GM12878 (cell line): ENCODE measurements at regions not wholly inside any gene's neighbourhood (a gene's known extent, or its start where the extent isn't known, plus 50 kb on each side); places are given as distances from the start of the nearest gene placed in this dataset.

ENCODE experiments used
- ATAC-seq: fragments of 200-7000 bp; cut with Tn5 transposase; 3 replicates; pipeline ENCODE4 v1.9.1; 2020; ENCODE audit warnings: mild to moderate bottlenecking, moderate library complexity
- BruUV-seq: library from RNA; stranded (reverse); fragments of 400-500 nt; replicated peaks from 2 replicates; lab custom pipeline; 2021; lab: Mats Ljungman, UMichigan
- CTCF ChIA-PET: fragments of 300-600 bp; sonication (Branson Sonifier 250); formaldehyde crosslinking; extraction: SDS; loops from one replicate; lab custom pipeline; 2021; ENCODE audit warnings: inconsistent platforms; lab: Yijun Ruan, JAX
- POLR2A ChIA-PET: fragments of 350-600 bp; formaldehyde crosslinking; extraction: SDS; loops from one replicate; lab custom pipeline; 2021; ENCODE audit warnings: inconsistent platforms; lab: Charles Lee
- RAD21 ChIA-PET: fragments of 300-600 bp; sonication (Branson Sonifier 250); formaldehyde crosslinking; loops from one replicate; lab custom pipeline; 2023; ENCODE audit warnings: antibody characterized with exemption; ENCODE audit not compliant: unreplicated experiment; lab: Charles Lee
- SMC1A ChIA-PET: fragments of 300-600 bp; sonication (Branson Sonifier 250); formaldehyde crosslinking; loops from one replicate; lab custom pipeline; 2023; ENCODE audit not compliant: unreplicated experiment, uncharacterized antibody; lab: Charles Lee
- DNase-seq: peaks from one replicate; pipeline ENCODE4 v3.0.0-alpha.2; 2011; ENCODE audit warnings: low read depth, low spot score
- FAIRE-seq: peaks from 3 replicates; lab custom pipeline; 2011; peaks lifted over from hg19 to GRCh38; lab: Jason Lieb, UNC
- H2AFZ ChIP-seq: 2 replicates; pipeline ENCODE4 v1.6.0; 2011; ENCODE audit warnings: low read depth, low read length, control low read depth; ENCODE audit not compliant: control insufficient read depth
- H3K27ac ChIP-seq: 2 replicates; pipeline ENCODE4 v1.5.1; 2011; ENCODE audit warnings: control low read depth; ENCODE audit not compliant: control insufficient read depth, insufficient read depth
- H3K27me3 ChIP-seq, 2 experiments: replicated peaks in 1 of 2; 2 replicates each; pipeline versions ENCODE4 v1.6.0 to v1.6.1; 2011; ENCODE audit warnings: low read length in 1 of 2; ENCODE audit not compliant: control insufficient read depth in 2 of 2, insufficient read depth in 2 of 2
- H3K36me3 ChIP-seq, 2 experiments: 2 replicates each; pipeline ENCODE4 v1.5.1; 2011; ENCODE audit warnings: low read length in 1 of 2; ENCODE audit not compliant: control insufficient read depth in 2 of 2, insufficient read depth in 2 of 2
- H3K4me1 ChIP-seq: 2 replicates; pipeline ENCODE4 v1.6.1; 2011; ENCODE audit warnings: mild to moderate bottlenecking, low read length, moderate library complexity, mixed read lengths; ENCODE audit not compliant: control insufficient read depth, insufficient read depth
- H3K4me2 ChIP-seq: 2 replicates; pipeline ENCODE4 v1.6.0; 2011; ENCODE audit warnings: control low read depth; ENCODE audit not compliant: control insufficient read depth, insufficient read depth
- H3K4me3 ChIP-seq: fragments of 200-600 bp; sonication (generic); 2 replicates; pipeline ENCODE4 v1.5.1; 2016
- H3K79me2 ChIP-seq: 2 replicates; pipeline ENCODE4 v1.6.0; 2011; ENCODE audit warnings: low read length; ENCODE audit not compliant: control insufficient read depth, insufficient read depth
- H3K9ac ChIP-seq: 2 replicates; pipeline ENCODE4 v1.8.0; 2011; ENCODE audit warnings: low read length, control low read depth, mixed read lengths; ENCODE audit not compliant: control insufficient read depth, insufficient read depth
- H3K9me3 ChIP-seq: replicated peaks from 3 replicates; pipeline ENCODE4 v1.5.1; 2011; ENCODE audit warnings: mild to moderate bottlenecking, low read length; ENCODE audit not compliant: control insufficient read depth, insufficient read depth
- H4K20me1 ChIP-seq: 2 replicates; pipeline ENCODE4 v1.6.0; 2011; ENCODE audit not compliant: control insufficient read depth, insufficient read depth
- BCL11A ChIP-seq: IDR thresholded peaks from 2 replicates; pipeline ENCODE4 v1.6.1; 2011; ENCODE audit warnings: low read depth, low read length
- CBX3 ChIP-seq: fragments of 200-600 bp; sonication (generic); IDR thresholded peaks from 2 replicates; pipeline ENCODE4 v1.6.1; 2016; ENCODE audit warnings: low read depth, borderline replicate concordance
- CBX5 ChIP-seq: sonication (generic); IDR thresholded peaks from 2 replicates; pipeline ENCODE4 v1.6.1; 2016; ENCODE audit warnings: low read depth, moderate library complexity, mild to moderate bottlenecking, inconsistent platforms
- IKZF2 ChIP-seq, 2 experiments: fragments of 450-650 bp; IDR thresholded peaks; 2 replicates each; pipeline ENCODE4 v1.6.1; 2017; ENCODE audit warnings: mild to moderate bottlenecking in 2 of 2, moderate library complexity in 2 of 2
- LARP7 ChIP-seq: fragments of 450-650 bp; IDR thresholded peaks from 2 replicates; pipeline ENCODE4 v1.6.1; 2017; ENCODE audit warnings: mild to moderate bottlenecking
- SIX5 ChIP-seq: IDR thresholded peaks from 2 replicates; pipeline ENCODE4 v1.6.1; 2011; ENCODE audit warnings: mild to moderate bottlenecking, low read depth, low read length, moderate library complexity; ENCODE audit not compliant: severe bottlenecking
- STAT3 ChIP-seq: IDR thresholded peaks from 2 replicates; pipeline ENCODE4 v1.6.1; 2011; ENCODE audit warnings: low read depth, low read length, improper control_type of control experiment
- SUPT20H ChIP-seq: IDR thresholded peaks from 2 replicates; pipeline ENCODE4 v1.6.1; 2011; ENCODE audit warnings: low read depth, mild to moderate bottlenecking, low read length, moderate library complexity, borderline replicate concordance; ENCODE audit not compliant: control insufficient read depth
- TARDBP ChIP-seq: IDR thresholded peaks from 2 replicates; pipeline ENCODE4 v1.6.1; 2016; ENCODE audit warnings: borderline replicate concordance
- ZNF24 ChIP-seq: fragments of 450-650 bp; IDR thresholded peaks from 2 replicates; pipeline ENCODE4 v1.6.1; 2017; ENCODE audit warnings: antibody characterized with exemption, mild to moderate bottlenecking
- ZSCAN29 ChIP-seq: fragments of 450-650 bp; IDR thresholded peaks from 2 replicates; pipeline ENCODE4 v1.6.1; 2017; ENCODE audit warnings: mild to moderate bottlenecking, moderate library complexity
- WGBS: methylation state at CpG from one replicate; pipeline ENCODE4 v1.1.6; 2016; ENCODE audit warnings: low lambda C conversion rate; ENCODE audit not compliant: insufficient replicate concordance, insufficient coverage; ENCODE audit errors: missing lambda C conversion rate; 5-methylcytosine and 5-hydroxymethylcytosine counted together
- in situ Hi-C: fragments of 300-500 bp; cut with MboI; formaldehyde crosslinking; loops from 9 replicates; pipeline ENCODE4 v1.14.3; 2018; ENCODE audit warnings: mixed read lengths
- intact Hi-C: fragments of 100-400 bp; cut with micrococcal nuclease; formaldehyde crosslinking; loops from one replicate; pipeline ENCODE4 v1.14.2; 2022; ENCODE audit not compliant: unreplicated experiment
- TF ChIP-seq, protein P1 (sequence below): IDR thresholded peaks from 2 replicates; pipeline ENCODE4 v1.6.1; 2011; ENCODE audit warnings: borderline replicate concordance, low read depth, mild to moderate bottlenecking, moderate library complexity, low read length; ENCODE audit not compliant: insufficient read depth, poor library complexity, severe bottlenecking
- TF ChIP-seq, protein P2 (sequence below): fragments of 450-650 bp; IDR thresholded peaks from 2 replicates; pipeline ENCODE4 v1.6.1; 2017; ENCODE audit warnings: antibody characterized with exemption, mild to moderate bottlenecking, moderate library complexity
- TF ChIP-seq, protein P3 (sequence below): IDR thresholded peaks from 2 replicates; pipeline ENCODE4 v1.6.1; 2012; ENCODE audit warnings: improper control_type of control experiment, low read depth, low read length; ENCODE audit not compliant: insufficient replicate concordance

- Histone ChIP-seq H3K4me1 (no peaks in the 10 kb centered on the region), H3K4me2 (no peak overlapping the region), H3K36me3 (no peaks in the 10 kb centered on the region), H3K4me3 (no peak overlapping the region), H4K20me1 (no peaks in the 10 kb centered on the region), H3K79me2 (no peaks in the 10 kb centered on the region), H3K27ac (no peak overlapping the region), H2AFZ (no peak overlapping the region), H3K27me3 (peaks cover 0 to 3% of the 10 kb centered on the region in 2 experiments; a peak in 2 of 4 replicates), H3K9ac (no peak overlapping the region), H3K9me3 (no peaks in the 10 kb centered on the region)
- RAD21 ChIA-PET = no interaction called here
- no peak for ATAC-seq
- intact Hi-C loops (no loop called here), in situ Hi-C loops (no loop called here)
- no peak for DNase-seq
- no peak for TF ChIP-seq TARDBP
- TF ChIP-seq LARP7 = no peak
- TF ChIP-seq IKZF2 (IDR thresholded peaks at IDR 0.05) = no peak
- no peak for TF ChIP-seq SIX5
- TF ChIP-seq, protein P1, sequence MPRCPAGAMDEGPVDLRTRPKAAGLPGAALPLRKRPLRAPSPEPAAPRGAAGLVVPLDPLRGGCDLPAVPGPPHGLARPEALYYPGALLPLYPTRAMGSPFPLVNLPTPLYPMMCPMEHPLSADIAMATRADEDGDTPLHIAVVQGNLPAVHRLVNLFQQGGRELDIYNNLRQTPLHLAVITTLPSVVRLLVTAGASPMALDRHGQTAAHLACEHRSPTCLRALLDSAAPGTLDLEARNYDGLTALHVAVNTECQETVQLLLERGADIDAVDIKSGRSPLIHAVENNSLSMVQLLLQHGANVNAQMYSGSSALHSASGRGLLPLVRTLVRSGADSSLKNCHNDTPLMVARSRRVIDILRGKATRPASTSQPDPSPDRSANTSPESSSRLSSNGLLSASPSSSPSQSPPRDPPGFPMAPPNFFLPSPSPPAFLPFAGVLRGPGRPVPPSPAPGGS = no peak
- no peak for TF ChIP-seq ZSCAN29
- no peak for TF ChIP-seq SUPT20H
- no peak for TF ChIP-seq STAT3
- TF ChIP-seq, protein P2, sequence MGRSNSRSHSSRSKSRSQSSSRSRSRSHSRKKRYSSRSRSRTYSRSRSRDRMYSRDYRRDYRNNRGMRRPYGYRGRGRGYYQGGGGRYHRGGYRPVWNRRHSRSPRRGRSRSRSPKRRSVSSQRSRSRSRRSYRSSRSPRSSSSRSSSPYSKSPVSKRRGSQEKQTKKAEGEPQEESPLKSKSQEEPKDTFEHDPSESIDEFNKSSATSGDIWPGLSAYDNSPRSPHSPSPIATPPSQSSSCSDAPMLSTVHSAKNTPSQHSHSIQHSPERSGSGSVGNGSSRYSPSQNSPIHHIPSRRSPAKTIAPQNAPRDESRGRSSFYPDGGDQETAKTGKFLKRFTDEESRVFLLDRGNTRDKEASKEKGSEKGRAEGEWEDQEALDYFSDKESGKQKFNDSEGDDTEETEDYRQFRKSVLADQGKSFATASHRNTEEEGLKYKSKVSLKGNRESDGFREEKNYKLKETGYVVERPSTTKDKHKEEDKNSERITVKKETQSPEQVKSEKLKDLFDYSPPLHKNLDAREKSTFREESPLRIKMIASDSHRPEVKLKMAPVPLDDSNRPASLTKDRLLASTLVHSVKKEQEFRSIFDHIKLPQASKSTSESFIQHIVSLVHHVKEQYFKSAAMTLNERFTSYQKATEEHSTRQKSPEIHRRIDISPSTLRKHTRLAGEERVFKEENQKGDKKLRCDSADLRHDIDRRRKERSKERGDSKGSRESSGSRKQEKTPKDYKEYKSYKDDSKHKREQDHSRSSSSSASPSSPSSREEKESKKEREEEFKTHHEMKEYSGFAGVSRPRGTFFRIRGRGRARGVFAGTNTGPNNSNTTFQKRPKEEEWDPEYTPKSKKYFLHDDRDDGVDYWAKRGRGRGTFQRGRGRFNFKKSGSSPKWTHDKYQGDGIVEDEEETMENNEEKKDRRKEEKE = no peak
- TF ChIP-seq CBX3 = no peak
- TF ChIP-seq, protein P3, sequence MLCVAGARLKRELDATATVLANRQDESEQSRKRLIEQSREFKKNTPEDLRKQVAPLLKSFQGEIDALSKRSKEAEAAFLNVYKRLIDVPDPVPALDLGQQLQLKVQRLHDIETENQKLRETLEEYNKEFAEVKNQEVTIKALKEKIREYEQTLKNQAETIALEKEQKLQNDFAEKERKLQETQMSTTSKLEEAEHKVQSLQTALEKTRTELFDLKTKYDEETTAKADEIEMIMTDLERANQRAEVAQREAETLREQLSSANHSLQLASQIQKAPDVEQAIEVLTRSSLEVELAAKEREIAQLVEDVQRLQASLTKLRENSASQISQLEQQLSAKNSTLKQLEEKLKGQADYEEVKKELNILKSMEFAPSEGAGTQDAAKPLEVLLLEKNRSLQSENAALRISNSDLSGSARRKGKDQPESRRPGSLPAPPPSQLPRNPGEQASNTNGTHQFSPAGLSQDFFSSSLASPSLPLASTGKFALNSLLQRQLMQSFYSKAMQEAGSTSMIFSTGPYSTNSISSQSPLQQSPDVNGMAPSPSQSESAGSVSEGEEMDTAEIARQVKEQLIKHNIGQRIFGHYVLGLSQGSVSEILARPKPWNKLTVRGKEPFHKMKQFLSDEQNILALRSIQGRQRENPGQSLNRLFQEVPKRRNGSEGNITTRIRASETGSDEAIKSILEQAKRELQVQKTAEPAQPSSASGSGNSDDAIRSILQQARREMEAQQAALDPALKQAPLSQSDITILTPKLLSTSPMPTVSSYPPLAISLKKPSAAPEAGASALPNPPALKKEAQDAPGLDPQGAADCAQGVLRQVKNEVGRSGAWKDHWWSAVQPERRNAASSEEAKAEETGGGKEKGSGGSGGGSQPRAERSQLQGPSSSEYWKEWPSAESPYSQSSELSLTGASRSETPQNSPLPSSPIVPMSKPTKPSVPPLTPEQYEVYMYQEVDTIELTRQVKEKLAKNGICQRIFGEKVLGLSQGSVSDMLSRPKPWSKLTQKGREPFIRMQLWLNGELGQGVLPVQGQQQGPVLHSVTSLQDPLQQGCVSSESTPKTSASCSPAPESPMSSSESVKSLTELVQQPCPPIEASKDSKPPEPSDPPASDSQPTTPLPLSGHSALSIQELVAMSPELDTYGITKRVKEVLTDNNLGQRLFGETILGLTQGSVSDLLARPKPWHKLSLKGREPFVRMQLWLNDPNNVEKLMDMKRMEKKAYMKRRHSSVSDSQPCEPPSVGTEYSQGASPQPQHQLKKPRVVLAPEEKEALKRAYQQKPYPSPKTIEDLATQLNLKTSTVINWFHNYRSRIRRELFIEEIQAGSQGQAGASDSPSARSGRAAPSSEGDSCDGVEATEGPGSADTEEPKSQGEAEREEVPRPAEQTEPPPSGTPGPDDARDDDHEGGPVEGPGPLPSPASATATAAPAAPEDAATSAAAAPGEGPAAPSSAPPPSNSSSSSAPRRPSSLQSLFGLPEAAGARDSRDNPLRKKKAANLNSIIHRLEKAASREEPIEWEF = no peak
- no peak for TF ChIP-seq BCL11A
- TF ChIP-seq ZNF24 = no peak
- TF ChIP-seq CBX5 = no peak
- FAIRE-seq = no peak
- CTCF ChIA-PET = interaction anchor here (0.6 kb wide), 1 partner anchor 8 kb away, joined by 3 read pairs; no protein-coding TSS in a partner anchor
- POLR2A ChIA-PET = no interaction called here
- BruUV-seq = no TSS peak
- SMC1A ChIA-PET = no interaction called here
- WGBS = 4% methylated on average over 3 of the region's 3 CpGs
Measured at GRCh38 chr18:46425511-46425910, 231.5 kb downstream of the LOXHD1 start.
